Activated CD8-positive, alpha-beta memory T cell treated with anti-CD3 and anti-CD28 coated beads for 36 hours (primary cell): ENCODE measurements at regions not wholly inside any gene's neighbourhood (a gene's known extent, or its start where the extent isn't known, plus 50 kb on each side); places are given as distances from the start of the nearest gene placed in this dataset.
"Not testable (repeated sequence)": the region's sequence is repeated elsewhere in the genome, so short reads cannot be mapped to it uniquely, and the experiment has no call there.

ENCODE experiments used
- CTCF ChIA-PET: fragments of 350-600 bp; sonication (Branson Sonifier 250); formaldehyde crosslinking; loops from one replicate; lab custom pipeline; 2021; ENCODE audit warnings: antibody characterized with exemption; lab: Charles Lee
- POLR2A ChIA-PET: fragments of 350-600 bp; sonication (Branson Sonifier 250); formaldehyde crosslinking; loops from one replicate; lab custom pipeline; 2021; ENCODE audit warnings: antibody characterized with exemption; lab: Charles Lee

GRCh38 chr21:28118570-28118969, 874.1 kb downstream of the LTN1 start:
- ChIA-PET POLR2A (no interaction called here), CTCF (no interaction called here)

- POLR2A ChIA-PET, CTCF ChIA-PET: not testable (repeated sequence)
These were observed 877.7 kb downstream of the LTN1 start for GRCh38 chr21:28114986-28115385.

- ChIA-PET CTCF (no interaction called here), POLR2A (no interaction called here)
These were observed 879.0 kb downstream of the LTN1 start for GRCh38 chr21:28113718-28114117.

- ChIA-PET CTCF (no interaction called here), POLR2A (no interaction called here)
These were observed 880.2 kb downstream of the LTN1 start for GRCh38 chr21:28112511-28112910.

GRCh38 chr21:28111151-28111619, 881.5 kb downstream of the LTN1 start:
- CTCF ChIA-PET, result no interaction called here

GRCh38 chr21:28110716-28111115, 882.0 kb downstream of the LTN1 start:
- CTCF ChIA-PET, result no interaction called here

More at GRCh38 chr21:28111151-28111619, 881.5 kb downstream of the LTN1 start:
- POLR2A ChIA-PET, result no interaction called here

GRCh38 chr21:28110074-28110473, 882.6 kb downstream of the LTN1 start:
- ChIA-PET POLR2A (no interaction called here), CTCF (no interaction called here)

More at GRCh38 chr21:28110716-28111115, 882.0 kb downstream of the LTN1 start:
- POLR2A ChIA-PET, result no interaction called here

- ChIA-PET CTCF (no interaction called here), POLR2A (no interaction called here)
These were observed 886.2 kb downstream of the LTN1 start for GRCh38 chr21:28106370-28106890.

GRCh38 chr21:28104346-28104745, 888.3 kb downstream of the LTN1 start:
- CTCF ChIA-PET, result no interaction called here
- POLR2A ChIA-PET, result no interaction called here

- CTCF ChIA-PET, result no interaction called here
- POLR2A ChIA-PET, result no interaction called here
These were observed 892.3 kb downstream of the LTN1 start for GRCh38 chr21:28100366-28100765.

GRCh38 chr21:28099001-28099705, 893.5 kb downstream of the LTN1 start:
- POLR2A ChIA-PET, result no interaction called here
- CTCF ChIA-PET, result no interaction called here

GRCh38 chr21:28091466-28091865, 901.2 kb downstream of the LTN1 start:
- ChIA-PET CTCF (no interaction called here), POLR2A (no interaction called here)

- CTCF ChIA-PET, result no interaction called here
- POLR2A ChIA-PET, result no interaction called here
These were observed 902.1 kb downstream of the LTN1 start for GRCh38 chr21:28090546-28090945.

- ChIA-PET CTCF (no interaction called here), POLR2A (no interaction called here)
These were observed 902.9 kb downstream of the LTN1 start for GRCh38 chr21:28089599-28090441.

GRCh38 chr21:28086861-28087581, 905.7 kb downstream of the LTN1 start:
- CTCF ChIA-PET, result no interaction called here
- POLR2A ChIA-PET, result no interaction called here

- ChIA-PET CTCF (no interaction called here), POLR2A (no interaction called here)
These were observed 907.7 kb downstream of the LTN1 start for GRCh38 chr21:28084951-28085350.

GRCh38 chr21:28083350-28083749, 909.3 kb downstream of the LTN1 start:
- ChIA-PET CTCF (interaction anchor here (0.5 kb wide), 1 partner anchor 632 kb away, joined by 4 read pairs; no protein-coding TSS in a partner anchor), POLR2A (no interaction called here)

GRCh38 chr21:28078126-28078525, 914.6 kb downstream of the LTN1 start:
- POLR2A ChIA-PET, result no interaction called here
- CTCF ChIA-PET, result no interaction called here

- POLR2A ChIA-PET, result no interaction called here
These were observed 918.0 kb downstream of the LTN1 start for GRCh38 chr21:28074676-28075075.

GRCh38 chr21:28072601-28073000, 920.1 kb downstream of the LTN1 start:
- ChIA-PET CTCF (no interaction called here), POLR2A (no interaction called here)

More at GRCh38 chr21:28074676-28075075, 918.0 kb downstream of the LTN1 start:
- CTCF ChIA-PET, result no interaction called here
